GM21381 (cell line): ENCODE measurements at regions not wholly inside any gene's neighbourhood (a gene's known extent, or its start where the extent isn't known, plus 50 kb on each side); places are given as distances from the start of the nearest gene placed in this dataset.
"Not testable (repeated sequence)": the region's sequence is repeated elsewhere in the genome, so short reads cannot be mapped to it uniquely, and the experiment has no call there.

Experiments used
- ATAC-seq: cut with Tn5 transposase; IDR thresholded peaks from one replicate; pipeline ENCODE4 v1.9.1; 2021; ENCODE audit warnings: mild to moderate bottlenecking, moderate library complexity; ENCODE audit not compliant: unreplicated experiment

- no peak for ATAC-seq
Measured at GRCh38 chr2:223176970-223177369, 125.0 kb downstream of the KCNE4 start.

GRCh38 chr2:223180463-223180862 is 128.5 kb downstream of the KCNE4 start:
- ATAC-seq: no peak

DNA sequence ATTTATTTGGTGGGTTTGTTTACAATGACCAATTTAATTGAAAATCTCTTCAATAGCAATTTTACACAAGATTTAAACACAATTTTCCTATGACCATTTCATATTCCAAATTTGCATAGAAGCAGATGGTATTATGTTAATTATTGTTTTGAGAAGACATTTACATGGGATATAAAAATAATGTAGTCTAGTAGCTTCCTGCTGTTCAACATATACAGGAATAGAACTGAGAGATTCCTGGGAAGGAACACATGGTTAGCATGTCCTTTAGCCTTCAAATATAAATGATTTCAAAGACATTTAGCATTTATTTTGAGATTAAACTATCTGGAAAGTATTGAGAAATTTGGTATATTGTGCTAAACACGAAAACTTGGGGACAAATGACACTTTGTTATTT is 129.6 kb downstream of the KCNE4 start:
- no peak for ATAC-seq

GRCh38 chr2:223182356-223182755 is 130.4 kb downstream of the KCNE4 start:
- no peak for ATAC-seq

DNA sequence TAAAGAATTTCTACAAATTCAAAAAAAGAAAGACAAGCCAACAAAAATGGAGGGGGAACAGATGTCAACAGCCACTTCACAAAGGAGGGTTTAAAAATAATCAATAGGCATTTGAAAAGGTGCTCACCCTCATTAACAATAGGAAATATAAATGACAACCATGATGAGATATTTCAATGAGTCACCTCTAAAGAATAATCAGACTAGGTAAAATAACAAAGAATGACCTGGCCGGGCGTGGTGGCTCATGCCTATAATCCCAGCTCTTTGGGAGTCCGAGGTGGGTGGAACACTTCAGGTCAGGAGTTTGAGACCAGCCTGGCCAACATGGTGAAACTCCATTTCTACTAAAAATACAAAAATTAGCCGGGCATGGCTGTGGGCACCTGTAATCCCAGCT is 133.6 kb downstream of the KCNE4 start:
- no peak for ATAC-seq

- no peak for ATAC-seq
Measured at GRCh38 chr2:223187256-223187655, 135.3 kb downstream of the KCNE4 start.

DNA sequence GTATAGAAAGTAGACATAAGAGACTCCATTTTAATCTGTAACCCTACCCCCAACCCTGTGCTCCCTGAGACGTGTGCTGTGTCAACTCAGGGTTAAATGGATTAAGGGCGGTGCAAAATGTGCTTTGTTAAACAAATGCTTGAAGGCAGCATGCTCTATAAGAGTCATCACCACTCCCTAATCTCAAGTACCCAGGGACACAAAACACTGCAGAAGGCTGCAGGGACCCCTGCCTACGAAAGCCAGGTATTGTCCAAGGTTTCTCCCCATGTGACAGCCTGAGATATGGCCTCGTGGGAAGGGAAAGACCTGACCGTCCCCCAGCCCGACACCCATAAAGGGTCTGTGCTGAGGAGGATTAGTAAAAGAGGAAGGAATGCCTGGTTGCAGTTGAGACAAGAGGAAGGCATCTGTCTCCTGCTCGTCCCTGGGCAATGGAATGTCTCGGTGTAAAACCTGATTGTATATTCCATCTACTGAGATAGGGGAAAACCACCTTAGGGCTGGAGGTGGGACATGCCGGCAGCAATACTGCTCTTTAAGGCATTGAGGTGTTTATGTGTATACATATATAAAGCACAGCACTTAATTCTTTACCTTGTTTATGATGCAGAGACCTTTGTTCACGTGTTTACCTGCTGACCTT is 138.7 kb downstream of the KCNE4 start:
- ATAC-seq: not testable (repeated sequence)

DNA sequence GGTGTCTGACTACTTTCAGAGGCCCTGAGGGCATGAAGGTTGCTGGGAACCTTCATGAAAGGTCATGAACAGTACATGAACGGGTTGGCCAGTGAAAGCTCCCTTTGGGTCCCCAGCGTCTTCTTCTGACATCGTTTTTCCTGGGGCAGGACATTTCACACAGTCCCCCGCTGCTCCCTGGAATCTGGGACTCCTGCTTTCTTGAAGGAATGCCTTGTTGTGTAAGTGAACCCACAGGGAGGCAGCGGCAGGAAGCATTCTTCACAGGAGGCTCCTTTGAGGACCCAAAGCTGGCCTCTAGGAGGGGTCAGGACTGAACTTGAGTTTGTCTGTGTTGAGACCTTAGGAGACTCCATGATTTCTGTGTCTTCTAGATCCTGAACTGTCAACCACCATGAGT is 144.3 kb downstream of the KCNE4 start:
- ATAC-seq: no peak

DNA sequence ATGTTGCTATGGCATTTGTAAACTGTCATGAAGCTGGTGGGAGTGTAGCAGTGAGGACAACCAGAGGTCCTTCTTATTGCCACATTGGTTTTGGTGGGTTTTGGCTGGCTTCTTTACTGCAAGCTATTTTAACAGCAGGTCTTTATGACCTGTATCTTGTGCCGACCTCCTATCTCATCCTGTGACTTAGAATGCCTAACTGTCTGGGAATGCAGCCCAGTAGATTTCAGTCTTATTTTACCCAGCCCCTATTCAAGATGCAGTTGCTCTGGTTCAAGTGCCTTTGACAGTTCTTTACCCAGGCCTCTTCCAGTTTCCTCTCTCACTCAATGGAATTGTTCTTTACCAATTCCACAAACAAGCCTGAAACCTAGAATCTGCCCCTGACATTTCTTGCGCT is 145.1 kb downstream of the KCNE4 start:
- ATAC-seq: no peak

DNA sequence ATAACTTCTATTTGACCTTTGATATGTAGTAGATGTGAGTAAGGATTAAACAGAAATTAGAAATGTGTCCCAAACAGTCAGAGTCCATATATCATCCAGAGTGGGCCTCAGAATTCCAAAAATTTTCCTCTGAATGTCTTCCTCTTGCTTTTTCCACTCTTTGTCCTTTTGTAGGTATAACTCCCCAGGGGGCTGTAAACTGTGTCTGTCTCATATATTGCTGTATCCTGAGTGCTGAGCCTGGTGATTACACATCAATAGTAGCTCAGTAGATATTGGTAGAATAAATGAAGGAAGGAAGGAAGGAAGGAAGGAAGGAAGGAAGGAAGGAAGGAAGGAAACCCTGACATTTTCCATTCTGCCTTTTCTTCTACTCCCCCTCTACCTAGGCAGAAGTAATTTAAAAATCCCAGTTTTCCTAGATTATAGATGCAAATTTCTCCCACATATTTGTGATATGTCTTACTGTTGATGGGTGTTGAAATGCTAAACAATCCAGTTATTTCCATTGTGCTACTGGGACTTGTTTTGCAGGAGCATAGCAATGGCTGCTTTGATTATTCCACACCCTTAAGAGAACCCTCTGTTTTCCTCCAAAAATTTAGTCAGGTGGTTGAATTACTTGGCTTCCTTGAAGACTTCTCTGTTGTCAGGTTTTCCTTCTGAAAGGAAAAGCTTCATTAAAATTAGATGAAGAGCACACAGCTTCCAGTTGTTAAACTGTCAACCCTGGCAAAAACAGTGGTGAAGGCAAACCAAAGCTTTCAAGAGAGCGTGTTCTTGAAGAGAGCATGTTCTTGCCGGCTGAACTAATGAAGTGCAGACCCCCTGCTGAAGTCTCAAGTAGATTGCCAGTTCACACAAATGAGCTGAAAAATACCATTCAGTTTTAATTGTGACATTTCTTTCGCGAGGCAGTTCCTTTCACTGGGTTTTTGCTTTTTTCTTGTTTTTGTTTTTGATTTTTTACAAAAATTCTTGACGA is 147.8 kb downstream of the KCNE4 start:
- no peak for ATAC-seq

DNA sequence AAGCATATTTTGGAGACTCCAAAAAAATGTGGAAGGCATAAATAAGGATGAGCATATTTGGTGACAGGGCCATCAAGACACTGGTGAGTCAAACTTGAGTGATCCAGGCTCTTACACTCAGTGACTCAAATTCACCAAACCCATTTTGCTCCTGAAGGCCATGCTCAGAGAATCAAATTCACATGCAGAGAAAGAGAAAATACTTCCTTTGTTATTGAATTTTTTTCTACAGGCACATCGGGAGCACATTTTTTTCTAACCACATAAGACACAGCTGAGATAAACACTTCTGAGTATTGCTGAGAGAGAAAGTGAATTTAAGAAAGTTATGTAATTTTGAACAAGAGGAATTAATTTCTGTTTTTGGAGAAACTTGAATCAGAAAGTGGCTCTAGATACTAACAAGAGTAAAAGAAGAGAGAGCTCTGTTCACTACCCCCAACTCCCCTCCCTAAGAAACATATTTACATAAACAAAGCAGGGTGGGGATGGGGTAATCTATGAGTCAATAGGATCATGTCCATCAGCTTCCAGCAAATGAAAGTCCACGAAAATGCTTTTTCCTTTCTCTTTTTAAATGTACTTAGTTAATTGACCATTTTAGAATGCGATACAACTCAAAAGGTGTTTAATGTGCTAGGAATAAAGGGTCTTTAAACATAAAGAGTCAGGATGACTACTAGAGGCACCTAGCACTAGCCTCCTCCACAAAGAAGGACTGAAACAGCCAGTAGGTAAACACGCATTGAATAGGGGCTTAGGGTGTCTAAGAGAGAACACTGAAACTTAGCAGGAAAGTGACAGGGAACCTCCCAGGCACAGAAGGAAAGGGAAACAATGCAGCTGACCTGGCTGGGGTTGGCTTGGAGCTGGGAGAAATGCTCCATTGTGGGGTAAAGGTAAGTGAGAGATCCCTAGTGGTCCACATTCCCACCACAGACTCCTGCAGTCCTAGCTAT is 152.3 kb downstream of the KCNE4 start:
- ATAC-seq: no peak

DNA sequence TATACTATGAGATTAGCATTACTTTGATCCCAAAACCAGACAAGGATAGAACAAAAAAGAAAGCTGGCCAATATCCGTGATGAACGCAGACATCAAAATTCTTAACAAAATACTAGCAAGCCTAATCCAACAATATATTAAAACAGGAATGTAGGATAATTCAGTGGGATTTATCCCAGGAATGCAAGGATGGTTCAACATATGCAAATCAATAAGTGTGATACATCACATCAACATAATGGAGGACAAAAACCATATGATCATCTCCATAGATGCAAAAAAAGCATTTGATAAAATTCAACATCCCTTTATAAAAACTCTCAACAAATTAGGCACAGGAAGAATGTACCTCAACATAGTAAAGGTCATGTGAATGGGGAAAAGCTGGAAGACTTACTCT is 158.5 kb downstream of the KCNE4 start:
- no peak for ATAC-seq

DNA sequence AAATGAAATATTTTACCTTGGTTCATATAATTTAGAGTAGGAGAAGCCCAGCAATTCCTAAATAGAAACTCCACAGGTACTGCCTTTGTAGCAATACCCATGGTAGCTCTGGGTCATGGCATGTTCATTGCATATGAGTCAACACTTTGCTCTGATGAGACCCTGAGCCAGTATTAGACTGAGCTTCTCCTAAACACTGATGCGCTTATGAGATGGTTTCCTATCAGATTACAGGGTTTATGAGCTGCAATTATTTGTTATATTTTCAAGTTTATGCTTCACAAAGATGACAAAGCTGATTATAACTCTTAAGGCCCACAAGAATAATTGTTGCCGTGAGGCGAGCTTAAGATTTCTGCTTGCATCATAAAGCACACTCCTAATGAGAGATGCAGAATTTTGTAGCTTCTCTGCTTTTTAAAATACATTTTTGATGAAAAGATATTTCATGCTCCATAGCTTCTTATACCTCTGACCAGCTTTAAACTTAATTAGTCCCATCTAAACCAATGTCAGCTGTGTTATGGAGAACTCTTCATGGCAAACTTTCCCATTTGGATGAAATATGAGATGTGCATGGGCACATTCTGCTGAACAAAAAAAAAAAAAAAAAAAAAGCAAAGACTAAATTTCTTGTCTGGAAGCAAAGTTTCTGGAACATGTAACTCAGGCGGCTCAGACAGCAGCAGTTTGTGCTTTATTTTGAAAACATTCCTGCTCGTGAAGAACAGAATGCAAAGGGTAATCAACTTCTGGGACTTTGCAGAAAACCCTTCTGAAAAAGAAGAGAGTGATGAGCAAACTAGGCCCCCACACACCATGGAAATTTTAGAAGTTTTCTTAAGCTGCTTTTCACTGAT is 162.6 kb downstream of the KCNE4 start:
- ATAC-seq: no peak

DNA sequence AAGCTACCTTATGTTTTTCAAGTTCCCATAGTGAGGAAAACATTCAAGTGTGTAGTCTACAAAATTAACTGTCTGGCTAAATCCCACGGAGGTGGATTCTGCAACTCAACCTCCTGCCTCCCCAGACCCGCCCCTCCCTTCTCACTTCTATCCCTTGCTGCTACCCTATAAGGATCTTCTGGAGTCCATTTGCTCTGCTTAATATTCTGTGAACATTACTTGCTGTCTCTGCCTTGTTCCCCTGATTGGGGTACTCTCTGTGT is 163.2 kb downstream of the KCNE4 start:
- no peak for ATAC-seq

DNA sequence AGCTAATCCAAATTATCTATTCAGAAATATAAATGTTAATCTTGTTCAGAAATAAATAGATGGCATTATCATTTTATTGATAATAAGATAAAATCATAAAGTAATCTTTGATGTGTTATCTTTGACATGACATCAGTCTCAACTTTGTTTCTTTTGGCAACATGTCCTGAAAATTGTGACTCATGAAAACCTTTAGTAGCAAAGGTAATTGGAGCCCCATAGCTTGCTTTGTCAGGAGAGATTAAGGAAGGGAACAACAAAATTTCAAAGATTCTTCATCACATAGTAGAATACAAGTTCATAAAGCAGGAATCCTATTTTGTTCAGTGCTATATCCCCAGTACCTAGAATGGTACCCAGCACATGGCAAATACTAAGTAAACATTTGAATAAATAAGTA is 165.4 kb downstream of the KCNE4 start:
- no peak for ATAC-seq

- no peak for ATAC-seq
Measured at GRCh38 chr2:223218587-223219178, 166.7 kb downstream of the KCNE4 start.

GRCh38 chr2:223219872-223220657 is 168.1 kb downstream of the KCNE4 start:
- no peak for ATAC-seq

- ATAC-seq: no peak
Measured at GRCh38 chr2:223220658-223220925, 168.6 kb downstream of the KCNE4 start.

DNA sequence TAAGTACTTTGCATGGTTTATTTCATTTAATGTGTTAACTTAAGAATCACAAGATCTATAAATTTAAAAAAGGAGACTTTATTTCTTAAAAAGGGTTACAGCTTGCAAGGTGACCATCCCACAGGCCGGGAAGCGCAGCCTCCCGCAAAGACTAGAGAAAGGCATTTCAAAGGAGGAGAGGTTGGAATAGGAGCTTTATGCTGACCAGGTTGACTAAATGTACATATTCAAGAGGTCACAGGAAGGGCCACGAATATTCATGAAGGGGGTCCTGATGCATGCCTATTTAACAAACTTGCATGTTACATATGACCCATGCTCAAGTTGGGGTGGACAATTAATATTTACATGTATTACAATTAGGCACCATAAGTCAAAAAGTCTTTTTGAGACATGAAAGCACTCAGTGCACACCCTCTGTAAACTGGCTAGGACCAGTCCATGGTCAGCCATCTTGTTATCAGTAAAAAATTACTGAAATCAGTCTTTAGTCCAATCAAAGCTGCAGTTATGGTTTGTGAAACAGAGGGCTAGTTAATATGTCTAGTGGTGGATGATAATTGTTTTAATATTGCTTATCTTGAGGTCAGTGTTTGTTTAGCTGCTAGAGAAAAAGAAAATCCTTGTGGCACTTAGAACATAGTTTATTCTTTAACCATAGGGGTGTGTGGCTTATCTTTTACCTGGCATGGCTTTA is 169.3 kb downstream of the KCNE4 start:
- ATAC-seq: no peak
